ENCODE measurements at regions not wholly inside any gene's neighbourhood (a gene's known extent, or its start where the extent isn't known, plus 50 kb on each side); places are given as distances from the start of the nearest gene placed in this dataset.

GRCh38 chr17:65408050-65408449 is 153.4 kb downstream of the AXIN2 start:
- Histone ChIP-seq H3K4ac (ENCODE audit: low read length) (no peak overlapping the region), H3K9me3 (replicated peaks in 1 of 2; ENCODE audit: control insufficient read depth in 2 of 2, insufficient read depth in 1 of 2, low read depth in 1 of 2, low read length in 2 of 2) (peaks cover 2 to 8% of the 10 kb centered on the region in 2 donors), H3K18ac (ENCODE audit: low read length) (no peak overlapping the region), H3K23ac (ENCODE audit: low read depth, low read length, poor library complexity) (no peak overlapping the region), H3K79me1 (ENCODE audit: low read depth, low read length) (no peaks in the 10 kb centered on the region), H2BK15ac (ENCODE audit: low read length) (no peak overlapping the region), H3K14ac (ENCODE audit: low read length) (no peak overlapping the region), H2BK5ac (ENCODE audit: low read length) (no peak overlapping the region), H4K91ac (ENCODE audit: low read depth, low read length, poor library complexity) (no peak overlapping the region), H3K4me1 (ENCODE audit: control insufficient read depth in 2 of 2, insufficient read depth in 1 of 2, low read depth in 1 of 2, low read length in 2 of 2) (peaks cover 0 to 10% of the 10 kb centered on the region in 2 donors), H4K8ac (ENCODE audit: low read depth, low read length) (no peak overlapping the region), H3K4me2 (ENCODE audit: insufficient read depth, low read length, poor library complexity, severe bottlenecking) (no peak overlapping the region), H3K27ac (replicated peaks; ENCODE audit: low read length) (no peak overlapping the region), H3K9ac (ENCODE audit: low read depth, low read length, poor library complexity) (no peak overlapping the region), H3K4me3 (ENCODE audit: low read length in 2 of 2) (no peak overlapping the region), H2BK12ac (ENCODE audit: low read length) (no peak overlapping the region), H2AK5ac (ENCODE audit: low read depth, low read length) (no peak overlapping the region), H3K27me3 (ENCODE audit: control insufficient read depth in 3 of 3, insufficient read depth in 3 of 3, low read depth in 1 of 3, low read length in 3 of 3) (no peaks in the 10 kb centered on the region), H3K36me3 (replicated peaks in 1 of 2; ENCODE audit: control insufficient read depth in 2 of 2, insufficient read depth in 2 of 2, low read length in 2 of 2) (no peaks in the 10 kb centered on the region), H2BK120ac (ENCODE audit: low read depth, low read length) (no peak overlapping the region), H2AFZ (ENCODE audit: low read length) (no peak overlapping the region)
- no peak for DNase-seq (ENCODE audit: low spot score)
- WGBS, 2 donors (ENCODE audit: extremely low coverage in 2 of 2, insufficient read length in 2 of 2, insufficient replicate concordance in 1 of 2), result no CpG with 5 or more reads among the region's 2 CpGs

- H3K9ac ChIP-seq (ENCODE audit: low read depth, low read length, poor library complexity), result no peak overlapping the region
- no peak overlapping the region for H4K91ac ChIP-seq (ENCODE audit: low read depth, low read length, poor library complexity)
- H2BK15ac ChIP-seq (ENCODE audit: low read length), result no peak overlapping the region
- peaks cover 0 to 16% of the 10 kb centered on the region in 2 donors for H3K4me1 ChIP-seq (ENCODE audit: control insufficient read depth in 2 of 2, insufficient read depth in 1 of 2, low read depth in 1 of 2, low read length in 2 of 2)
- WGBS, 2 donors (ENCODE audit: extremely low coverage in 2 of 2, insufficient read length in 2 of 2, insufficient replicate concordance in 1 of 2), result no CpG with 5 or more reads among the region's 4 CpGs
- no peak overlapping the region for H2BK120ac ChIP-seq (ENCODE audit: low read depth, low read length)
- H2AK5ac ChIP-seq (ENCODE audit: low read depth, low read length), result no peak overlapping the region
- no peaks in the 10 kb centered on the region for H3K79me1 ChIP-seq (ENCODE audit: low read depth, low read length)
- H2BK12ac ChIP-seq (ENCODE audit: low read length), result no peak overlapping the region
- H4K8ac ChIP-seq (ENCODE audit: low read depth, low read length), result no peak overlapping the region
- H3K4ac ChIP-seq (ENCODE audit: low read length), result no peak overlapping the region
- H3K14ac ChIP-seq (ENCODE audit: low read length), result no peak overlapping the region
- H3K9me3 ChIP-seq (replicated peaks in 1 of 2; ENCODE audit: control insufficient read depth in 2 of 2, insufficient read depth in 1 of 2, low read depth in 1 of 2, low read length in 2 of 2), result peaks cover 2 to 4% of the 10 kb centered on the region in 2 donors
- DNase-seq (ENCODE audit: low spot score), result no peak
- no peaks in the 10 kb centered on the region for H3K36me3 ChIP-seq (replicated peaks in 1 of 2; ENCODE audit: control insufficient read depth in 2 of 2, insufficient read depth in 2 of 2, low read length in 2 of 2)
- H3K4me3 ChIP-seq (ENCODE audit: low read length in 2 of 2), result no peak overlapping the region
- no peaks in the 10 kb centered on the region for H3K27me3 ChIP-seq (ENCODE audit: control insufficient read depth in 3 of 3, insufficient read depth in 3 of 3, low read depth in 1 of 3, low read length in 3 of 3)
- no peak overlapping the region for H3K18ac ChIP-seq (ENCODE audit: low read length)
- H3K23ac ChIP-seq (ENCODE audit: low read depth, low read length, poor library complexity), result no peak overlapping the region
- H3K4me2 ChIP-seq (ENCODE audit: insufficient read depth, low read length, poor library complexity, severe bottlenecking), result no peak overlapping the region
- H2AFZ ChIP-seq (ENCODE audit: low read length), result no peak overlapping the region
- no peak overlapping the region for H2BK5ac ChIP-seq (ENCODE audit: low read length)
- H3K27ac ChIP-seq (replicated peaks; ENCODE audit: low read length), result no peak overlapping the region
These were observed 154.4 kb downstream of the AXIN2 start for GRCh38 chr17:65407017-65407416.

DNA sequence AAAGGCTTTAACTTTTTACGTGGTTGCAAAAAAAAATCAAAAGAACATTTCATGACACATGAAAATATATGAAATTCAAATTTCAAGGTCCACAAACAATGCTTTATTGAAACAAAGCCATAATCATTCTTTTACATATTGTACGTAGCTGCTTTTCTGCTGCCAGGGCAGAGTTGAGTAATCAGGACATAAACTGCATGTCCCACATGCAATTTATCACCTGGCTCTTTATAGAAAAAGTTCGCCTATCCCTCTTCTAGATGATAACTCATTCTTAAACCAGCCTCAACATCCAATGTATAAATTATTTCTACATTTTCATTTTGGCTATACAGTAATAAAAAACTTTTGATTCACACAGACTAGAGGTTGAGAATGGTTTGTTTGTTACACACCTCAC is 154.9 kb downstream of the AXIN2 start:
- H3K27me3 ChIP-seq (ENCODE audit: control insufficient read depth in 3 of 3, insufficient read depth in 3 of 3, low read depth in 1 of 3, low read length in 3 of 3), result no peaks in the 10 kb centered on the region
- no peaks in the 10 kb centered on the region for H3K79me1 ChIP-seq (ENCODE audit: low read depth, low read length)
- no peak overlapping the region for H3K4me2 ChIP-seq (ENCODE audit: insufficient read depth, low read length, poor library complexity, severe bottlenecking)
- H3K9me3 ChIP-seq (replicated peaks in 1 of 2; ENCODE audit: control insufficient read depth in 2 of 2, insufficient read depth in 1 of 2, low read depth in 1 of 2, low read length in 2 of 2), result no peaks in the 10 kb centered on the region
- H3K4me3 ChIP-seq (ENCODE audit: low read length in 2 of 2), result no peak overlapping the region
- H4K91ac ChIP-seq (ENCODE audit: low read depth, low read length, poor library complexity), result no peak overlapping the region
- no peak overlapping the region for H2BK15ac ChIP-seq (ENCODE audit: low read length)
- H3K9ac ChIP-seq (ENCODE audit: low read depth, low read length, poor library complexity), result no peak overlapping the region
- no CpG with 5 or more reads among the region's 3 CpGs for WGBS, 2 donors (ENCODE audit: extremely low coverage in 2 of 2, insufficient read length in 2 of 2, insufficient replicate concordance in 1 of 2)
- no peak for DNase-seq (ENCODE audit: low spot score)
- no peak overlapping the region for H3K4ac ChIP-seq (ENCODE audit: low read length)
- H3K14ac ChIP-seq (ENCODE audit: low read length), result no peak overlapping the region
- H3K23ac ChIP-seq (ENCODE audit: low read depth, low read length, poor library complexity), result no peak overlapping the region
- H3K4me1 ChIP-seq (ENCODE audit: control insufficient read depth in 2 of 2, insufficient read depth in 1 of 2, low read depth in 1 of 2, low read length in 2 of 2), result peaks cover 0 to 16% of the 10 kb centered on the region in 2 donors
- H3K36me3 ChIP-seq (replicated peaks in 1 of 2; ENCODE audit: control insufficient read depth in 2 of 2, insufficient read depth in 2 of 2, low read length in 2 of 2), result no peaks in the 10 kb centered on the region
- no peak overlapping the region for H2AFZ ChIP-seq (ENCODE audit: low read length)
- H2AK5ac ChIP-seq (ENCODE audit: low read depth, low read length), result no peak overlapping the region
- no peak overlapping the region for H3K27ac ChIP-seq (replicated peaks; ENCODE audit: low read length)
- H4K8ac ChIP-seq (ENCODE audit: low read depth, low read length), result no peak overlapping the region
- no peak overlapping the region for H3K18ac ChIP-seq (ENCODE audit: low read length)
- H2BK12ac ChIP-seq (ENCODE audit: low read length), result no peak overlapping the region
- no peak overlapping the region for H2BK5ac ChIP-seq (ENCODE audit: low read length)
- no peak overlapping the region for H2BK120ac ChIP-seq (ENCODE audit: low read depth, low read length)

DNA sequence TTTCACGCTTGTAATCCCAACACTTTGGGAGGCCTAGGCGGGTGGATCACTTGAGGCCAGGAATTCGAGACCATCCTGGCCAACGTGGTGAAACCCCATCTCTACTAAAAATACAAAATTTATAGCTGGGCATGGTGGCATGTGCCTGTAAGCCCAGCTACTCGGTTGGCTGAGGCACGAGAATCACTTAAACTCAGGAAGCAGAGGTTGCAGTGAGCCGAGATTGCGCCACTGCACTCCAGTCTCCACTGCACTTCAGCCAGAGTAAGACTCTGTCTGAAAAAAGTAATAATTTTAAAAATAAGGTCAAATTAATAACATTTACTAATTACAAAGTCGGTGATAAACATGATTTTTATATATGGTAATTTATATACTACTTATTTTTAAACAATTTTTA is 155.9 kb downstream of the AXIN2 start:
- H3K4me1 ChIP-seq (ENCODE audit: control insufficient read depth in 2 of 2, insufficient read depth in 1 of 2, low read depth in 1 of 2, low read length in 2 of 2), result peaks cover 0 to 16% of the 10 kb centered on the region in 2 donors
- H3K14ac ChIP-seq (ENCODE audit: low read length), result no peak overlapping the region
- no peaks in the 10 kb centered on the region for H3K36me3 ChIP-seq (replicated peaks in 1 of 2; ENCODE audit: control insufficient read depth in 2 of 2, insufficient read depth in 2 of 2, low read length in 2 of 2)
- no peak overlapping the region for H4K8ac ChIP-seq (ENCODE audit: low read depth, low read length)
- H2BK120ac ChIP-seq (ENCODE audit: low read depth, low read length), result no peak overlapping the region
- H2BK15ac ChIP-seq (ENCODE audit: low read length), result no peak overlapping the region
- WGBS, 2 donors (ENCODE audit: extremely low coverage in 2 of 2, insufficient read length in 2 of 2, insufficient replicate concordance in 1 of 2), result no CpG with 5 or more reads among the region's 9 CpGs
- H3K79me1 ChIP-seq (ENCODE audit: low read depth, low read length), result no peaks in the 10 kb centered on the region
- no peak overlapping the region for H3K4me3 ChIP-seq (ENCODE audit: low read length in 2 of 2)
- no peak overlapping the region for H3K4ac ChIP-seq (ENCODE audit: low read length)
- H3K9me3 ChIP-seq (replicated peaks in 1 of 2; ENCODE audit: control insufficient read depth in 2 of 2, insufficient read depth in 1 of 2, low read depth in 1 of 2, low read length in 2 of 2), result no peaks in the 10 kb centered on the region
- H2BK12ac ChIP-seq (ENCODE audit: low read length), result no peak overlapping the region
- H2AK5ac ChIP-seq (ENCODE audit: low read depth, low read length), result no peak overlapping the region
- H3K23ac ChIP-seq (ENCODE audit: low read depth, low read length, poor library complexity), result no peak overlapping the region
- no peak for DNase-seq (ENCODE audit: low spot score)
- no peak overlapping the region for H3K18ac ChIP-seq (ENCODE audit: low read length)
- H3K27me3 ChIP-seq (ENCODE audit: control insufficient read depth in 3 of 3, insufficient read depth in 3 of 3, low read depth in 1 of 3, low read length in 3 of 3), result no peaks in the 10 kb centered on the region
- no peak overlapping the region for H2BK5ac ChIP-seq (ENCODE audit: low read length)
- H4K91ac ChIP-seq (ENCODE audit: low read depth, low read length, poor library complexity), result no peak overlapping the region
- no peak overlapping the region for H2AFZ ChIP-seq (ENCODE audit: low read length)
- H3K27ac ChIP-seq (replicated peaks; ENCODE audit: low read length), result no peak overlapping the region
- H3K4me2 ChIP-seq (ENCODE audit: insufficient read depth, low read length, poor library complexity, severe bottlenecking), result no peak overlapping the region
- H3K9ac ChIP-seq (ENCODE audit: low read depth, low read length, poor library complexity), result no peak overlapping the region

Data from neuronal stem cell (in vitro differentiated cells).